NOMO-1 treated with dmso at 0.1 percent for 144 hours (cell line): ENCODE measurements at regions not wholly inside any gene's neighbourhood (a gene's known extent, or its start where the extent isn't known, plus 50 kb on each side); places are given as distances from the start of the nearest gene placed in this dataset.

Experiments used
- DNase-seq: peaks from one replicate; lab custom pipeline; 2025; ENCODE audit not compliant: unreplicated experiment; lab: John Stamatoyannopoulos, UW

DNA sequence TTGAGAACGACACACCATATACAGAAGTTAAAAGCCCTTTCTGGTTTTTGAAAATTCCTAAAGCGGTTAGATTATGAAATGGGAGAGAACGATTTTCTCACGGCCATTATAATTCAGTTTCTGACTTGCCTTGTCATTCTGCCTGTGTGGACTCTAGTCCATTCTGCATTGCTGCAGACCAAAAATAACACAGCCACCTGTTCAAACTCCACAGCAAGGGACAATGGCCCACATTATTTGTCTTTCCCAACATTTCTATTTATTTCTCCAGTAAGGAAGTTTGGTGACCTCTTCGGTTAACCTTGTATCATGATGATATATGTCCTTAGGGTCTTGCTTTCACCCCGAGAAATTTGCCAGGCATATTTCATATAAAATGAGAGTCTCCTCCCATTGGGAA is 497.7 kb downstream of the BRINP1 start:
- no peak for DNase-seq

DNA sequence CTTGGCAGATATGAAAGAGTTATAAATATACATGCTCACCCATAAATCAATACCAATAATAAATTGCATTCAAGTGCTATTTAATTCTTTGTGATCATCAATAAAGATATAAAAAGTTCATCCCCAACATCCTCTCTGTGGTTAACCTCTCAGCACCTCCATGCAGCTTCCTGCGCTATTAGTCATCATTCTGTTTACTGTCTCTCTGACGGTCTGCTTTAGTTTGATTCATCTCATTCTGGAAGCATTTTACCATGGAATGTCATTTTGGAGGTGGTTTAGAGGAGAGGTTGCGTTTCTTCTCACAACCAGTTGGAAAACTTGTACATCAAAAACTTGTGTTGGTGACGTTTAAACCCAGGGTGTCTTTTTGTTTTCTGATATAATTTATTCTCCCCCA is 486.6 kb downstream of the BRINP1 start:
- DNase-seq: no peak

DNA sequence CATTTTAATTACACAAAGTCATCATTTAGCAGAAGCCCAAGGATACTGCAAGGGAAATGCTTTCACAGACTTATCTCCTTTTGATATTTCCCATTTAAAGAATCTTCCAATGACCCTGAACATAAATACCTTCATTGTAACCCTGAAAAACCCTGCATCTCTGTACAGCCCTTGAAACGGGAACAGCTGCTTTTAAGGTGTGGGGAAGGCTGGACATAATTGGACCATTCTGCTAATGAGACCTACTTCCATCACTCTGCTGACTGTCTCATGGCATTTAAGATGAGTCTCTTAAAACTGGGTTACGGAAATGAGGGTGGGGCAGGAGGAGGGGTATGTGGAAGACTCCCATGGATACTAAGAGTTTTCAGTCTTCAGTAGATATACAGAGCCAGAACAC is 485.8 kb downstream of the BRINP1 start:
- DNase-seq: no peak

DNA sequence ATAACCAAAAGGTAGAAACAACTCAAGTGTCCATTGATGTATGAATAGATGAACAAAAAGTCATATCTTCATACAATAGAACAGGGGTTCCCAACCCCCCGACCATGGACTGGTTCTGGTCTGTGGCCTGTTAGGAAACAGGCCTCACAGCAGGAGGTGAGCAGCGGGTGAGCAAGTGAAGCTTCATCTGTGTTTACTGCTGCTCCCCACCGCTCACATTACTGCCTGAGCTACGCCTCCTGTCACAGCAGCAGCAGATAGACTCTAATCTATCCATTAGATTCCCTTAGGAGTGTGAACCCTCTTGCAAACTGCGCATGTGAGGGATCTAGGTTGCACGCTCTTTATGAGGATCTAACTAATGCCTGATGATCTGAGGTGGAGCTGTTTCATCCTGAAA is 478.0 kb downstream of the BRINP1 start:
- no peak for DNase-seq

DNA sequence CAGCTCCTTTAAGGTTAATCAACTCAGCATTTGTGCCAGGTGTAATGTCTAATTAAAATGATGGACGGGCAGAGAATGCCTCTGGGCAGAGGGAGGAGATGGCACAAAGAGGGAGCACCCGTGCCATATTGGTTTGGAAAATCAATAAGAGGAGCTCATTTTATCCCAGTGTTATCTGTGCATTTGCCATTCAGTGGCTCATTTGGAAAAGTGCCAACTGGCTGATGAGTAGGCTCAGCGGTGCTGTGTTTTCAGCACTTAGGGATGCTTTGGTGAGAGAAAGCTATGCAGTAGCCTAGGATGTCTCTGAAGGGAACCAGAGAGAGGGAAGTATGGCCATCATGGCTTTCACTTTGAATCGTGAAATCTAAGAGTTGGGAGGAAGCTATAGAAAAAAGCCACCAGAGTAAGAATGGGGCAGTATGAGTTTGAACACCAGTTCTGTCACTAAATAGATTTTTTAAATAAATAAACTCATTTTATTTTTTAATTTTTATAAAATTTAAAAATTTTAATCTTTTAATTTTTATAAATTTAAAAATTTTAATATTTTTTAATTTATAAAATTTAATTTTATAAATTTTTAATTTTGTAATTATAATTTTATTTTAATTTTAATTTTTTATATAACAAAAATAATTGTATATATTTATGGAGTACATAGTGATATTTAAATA is 472.8 kb downstream of the BRINP1 start:
- no peak for DNase-seq

DNA sequence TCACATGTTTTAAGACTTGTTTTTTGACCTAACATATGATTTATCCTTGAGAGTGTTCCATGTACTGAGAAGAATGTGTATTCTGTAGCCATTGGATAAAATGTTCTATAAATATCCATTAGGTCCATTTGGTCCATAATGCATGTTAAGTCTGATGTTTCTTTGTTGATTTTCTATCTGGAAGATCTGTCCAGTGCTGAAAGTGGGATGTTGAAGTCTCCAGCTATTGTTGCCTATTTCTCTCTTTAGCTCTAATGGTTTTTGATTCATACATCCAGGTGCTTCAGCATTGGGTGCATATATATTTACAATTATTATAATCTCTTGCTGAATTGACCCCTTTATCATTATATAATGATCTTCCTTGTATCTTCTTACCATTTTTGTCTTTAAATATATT is 451.1 kb downstream of the BRINP1 start:
- DNase-seq: no peak

DNA sequence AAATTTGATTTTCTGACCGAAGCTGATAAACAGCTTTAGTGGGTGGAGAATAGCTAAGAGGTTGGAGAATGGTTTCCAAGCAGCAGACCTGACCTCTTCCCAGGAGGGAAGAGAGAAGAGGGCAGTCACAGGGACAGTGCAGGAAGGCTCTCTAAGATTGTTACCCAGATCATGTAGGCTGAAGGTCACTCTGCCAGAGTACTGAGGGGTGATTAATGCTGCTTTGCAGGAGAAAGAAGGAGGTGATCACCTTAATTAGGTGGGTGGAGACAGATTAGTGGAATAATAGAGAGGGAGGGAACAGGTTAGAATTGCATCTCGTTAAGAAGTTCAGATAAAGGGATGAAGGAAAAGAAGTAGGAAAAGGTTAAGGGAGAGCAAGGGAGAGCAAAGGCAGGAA is 440.5 kb downstream of the BRINP1 start:
- no peak for DNase-seq

DNA sequence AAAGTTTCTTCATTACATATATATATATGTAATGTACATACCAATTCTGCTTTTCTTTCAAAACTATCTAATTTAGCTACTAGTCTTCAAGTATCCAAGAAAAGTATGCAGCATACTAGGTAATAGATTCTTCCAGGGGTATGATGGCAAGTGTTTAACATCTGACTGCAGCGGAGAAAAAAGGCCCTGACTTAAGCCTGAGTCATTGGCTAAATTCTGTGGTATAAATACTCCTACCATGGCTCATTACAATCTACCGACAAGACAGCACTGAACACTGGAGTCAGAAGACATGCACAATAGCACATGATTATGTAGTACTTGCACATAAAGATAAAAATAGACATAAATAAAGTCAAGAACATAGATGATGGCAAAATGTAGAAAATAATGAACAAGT is 439.9 kb downstream of the BRINP1 start:
- no peak for DNase-seq

DNA sequence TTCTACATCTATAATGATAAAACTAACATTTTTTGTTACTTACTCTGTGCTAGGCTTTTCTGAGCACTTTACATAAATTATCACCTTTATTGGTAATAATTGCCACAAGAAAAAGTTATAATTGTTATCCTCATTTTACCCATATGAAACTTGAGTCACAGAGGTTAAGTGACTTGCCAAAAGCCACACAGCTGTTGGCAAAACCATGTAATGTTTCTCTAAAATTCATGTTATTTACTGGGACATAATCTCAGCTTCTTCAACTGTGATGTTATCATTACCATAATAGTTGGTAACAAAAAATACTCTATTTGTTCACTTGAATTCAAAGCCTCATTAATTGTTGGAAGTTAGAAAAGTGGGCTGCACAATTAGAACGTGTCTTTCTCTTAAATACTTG is 437.3 kb downstream of the BRINP1 start:
- DNase-seq: no peak

DNA sequence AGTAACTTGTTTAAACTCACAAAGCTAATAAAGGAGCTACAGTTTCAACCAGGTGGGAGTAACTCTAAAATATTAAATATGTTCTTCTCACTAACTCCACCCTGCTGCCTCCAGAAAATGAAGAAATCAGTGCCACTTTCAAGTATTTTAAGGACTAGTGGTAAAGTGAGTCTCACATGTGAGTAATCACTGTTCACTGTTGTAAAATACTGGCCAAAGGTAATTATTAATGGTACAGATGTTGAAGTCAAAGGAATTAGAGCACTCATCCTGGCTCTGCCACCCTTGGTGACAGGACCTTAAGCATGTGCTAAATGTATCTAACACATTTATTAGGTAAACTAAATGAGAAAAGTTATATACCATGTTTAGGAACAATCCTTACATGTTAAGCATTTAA is 430.7 kb downstream of the BRINP1 start:
- DNase-seq: no peak

DNA sequence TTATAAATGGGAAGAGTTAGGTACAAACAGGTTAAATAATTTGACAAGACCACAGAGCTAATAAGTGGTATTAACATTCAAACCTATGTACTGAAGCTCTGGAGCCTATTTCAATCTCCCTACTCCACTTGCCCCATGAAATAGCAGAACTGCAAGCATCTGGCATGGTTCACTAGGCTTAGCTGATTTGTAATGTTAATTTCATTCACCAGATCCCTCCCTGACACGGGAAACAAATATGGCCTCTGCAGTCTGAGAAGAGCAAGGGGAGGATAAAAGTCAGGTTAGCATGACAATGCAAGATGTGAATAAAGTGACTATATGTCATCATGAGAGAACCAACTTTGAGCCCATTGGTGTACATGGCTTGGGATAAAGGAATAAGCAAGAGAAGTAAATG is 428.8 kb downstream of the BRINP1 start:
- no peak for DNase-seq

DNA sequence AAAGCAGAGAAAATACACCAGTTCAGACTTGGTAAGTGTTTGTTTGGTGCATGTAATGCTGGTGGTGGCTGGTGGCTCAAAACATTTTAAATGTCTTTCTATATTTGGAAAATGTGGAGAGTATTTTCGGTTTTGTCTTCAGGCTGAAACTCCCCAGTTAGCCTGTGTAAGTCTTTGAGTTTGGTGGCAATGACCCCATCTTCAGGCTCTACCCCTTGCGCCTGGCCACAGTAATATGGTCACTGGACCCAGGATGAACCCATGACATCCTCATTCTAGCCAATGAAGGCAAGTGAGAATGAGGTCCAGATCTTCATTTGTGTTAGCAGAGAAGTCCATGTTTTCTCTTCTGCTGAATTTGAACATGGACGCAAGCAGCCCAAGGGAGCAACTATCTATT is 422.6 kb downstream of the BRINP1 start:
- DNase-seq: no peak

DNA sequence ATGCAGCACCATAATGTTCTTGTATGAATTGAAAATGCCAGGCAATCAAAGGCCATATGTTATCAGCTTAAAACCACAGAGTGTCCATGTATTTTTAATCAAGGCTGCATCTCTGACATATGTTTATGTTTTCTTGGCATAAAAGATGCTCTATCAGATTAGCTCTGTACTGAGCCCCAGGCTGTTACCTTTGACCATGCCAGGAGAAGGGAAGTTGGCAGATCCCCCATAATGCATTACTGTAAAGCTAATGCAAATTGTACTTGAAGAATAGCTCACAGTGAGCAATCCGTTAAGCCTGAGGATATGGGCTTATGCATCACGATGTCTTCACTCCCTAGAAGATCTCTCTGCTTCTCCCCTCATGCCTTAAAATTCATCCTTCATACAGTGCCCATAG is 414.4 kb downstream of the BRINP1 start:
- no peak for DNase-seq

DNA sequence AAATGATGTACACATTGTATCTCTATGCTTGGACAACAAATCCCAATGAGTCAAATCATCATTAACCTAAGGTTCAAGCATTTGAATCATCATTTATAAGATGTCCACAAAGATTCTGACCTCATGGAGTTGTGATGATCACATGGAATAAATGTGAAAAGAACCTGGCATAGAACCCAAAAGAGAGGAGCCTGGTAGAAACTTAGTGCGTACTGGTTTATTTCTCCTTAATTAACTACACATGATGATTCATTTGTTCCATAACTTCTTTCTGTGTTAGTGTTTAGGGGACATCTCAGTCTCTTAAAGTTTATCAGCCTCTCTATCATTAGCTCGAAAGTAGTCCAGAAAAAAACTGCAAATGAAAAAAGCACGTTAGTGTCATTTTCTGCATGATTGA is 411.6 kb downstream of the BRINP1 start:
- no peak for DNase-seq

DNA sequence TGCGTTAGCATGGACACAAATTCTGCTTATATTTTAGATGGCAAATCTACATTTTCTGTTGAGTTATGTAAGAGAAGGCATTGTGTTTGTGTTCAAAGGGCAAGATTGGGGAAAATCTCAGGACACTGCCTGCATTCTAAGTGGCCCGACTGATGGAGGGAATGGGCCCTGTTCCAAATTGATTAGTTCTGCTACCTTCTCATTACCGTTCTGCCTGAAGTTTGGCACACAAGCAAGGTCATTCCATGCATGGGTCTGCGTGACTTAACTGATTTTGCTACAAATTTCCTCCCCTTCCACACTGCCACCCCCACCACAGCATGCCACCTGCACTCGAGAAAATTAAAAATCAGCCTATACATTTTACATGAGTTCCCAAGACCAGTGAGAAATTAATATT is 409.9 kb downstream of the BRINP1 start:
- DNase-seq: no peak

DNA sequence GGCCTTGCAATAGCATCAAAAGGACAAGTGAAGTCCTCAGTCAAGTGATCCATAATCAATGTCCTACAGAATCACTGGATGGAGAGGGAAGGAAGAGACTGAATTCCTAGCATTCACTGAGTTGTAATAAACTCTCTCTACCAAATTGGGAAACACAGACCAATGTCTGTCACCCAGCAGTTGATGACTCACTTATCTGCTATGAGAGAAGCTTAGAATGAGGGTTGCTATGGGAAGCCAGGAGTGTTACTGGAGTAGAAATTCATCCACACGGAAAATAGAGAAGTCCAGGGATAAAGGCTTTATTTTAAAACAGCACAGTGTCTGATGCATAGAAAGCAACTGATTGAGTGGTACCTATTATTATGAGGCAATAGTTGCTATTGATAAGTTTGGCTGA is 407.4 kb downstream of the BRINP1 start:
- no peak for DNase-seq

DNA sequence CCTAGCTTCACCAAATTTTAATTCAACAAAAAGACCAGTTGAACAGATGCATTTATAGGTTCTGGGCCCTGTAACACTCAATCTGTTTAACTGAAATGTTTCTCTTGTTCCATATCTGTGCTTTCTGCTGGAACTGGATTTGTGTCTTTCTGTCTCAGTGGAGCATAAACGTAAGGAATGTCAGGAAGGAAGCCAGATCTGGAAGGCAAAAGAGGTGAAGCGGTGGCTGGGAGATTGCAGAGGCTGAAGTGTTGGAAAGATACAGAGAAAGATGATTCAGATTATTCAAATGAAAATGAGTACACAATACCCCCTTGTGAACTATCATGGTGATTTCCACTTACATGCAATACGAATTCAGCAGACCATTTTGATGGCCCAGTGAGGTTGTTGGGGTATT is 406.8 kb downstream of the BRINP1 start:
- no peak for DNase-seq

DNA sequence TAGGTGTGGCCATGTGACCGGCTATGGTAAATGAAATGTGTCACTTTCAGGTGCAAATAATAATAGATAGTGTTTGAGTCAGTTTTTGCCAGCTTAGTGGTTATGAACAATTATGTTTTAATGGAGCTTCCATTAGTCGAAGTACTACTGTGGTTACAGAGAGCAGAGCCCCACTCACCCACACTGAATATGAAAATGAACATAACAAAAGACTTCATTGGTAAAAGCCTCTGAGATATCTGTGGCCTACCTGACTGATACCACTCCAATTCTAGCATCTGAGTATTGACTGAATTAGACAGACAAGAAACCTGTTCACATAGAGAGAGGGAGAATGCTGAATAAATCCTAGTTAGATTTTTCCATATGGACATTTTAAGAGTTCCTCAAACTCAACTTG is 405.6 kb downstream of the BRINP1 start:
- no peak for DNase-seq

DNA sequence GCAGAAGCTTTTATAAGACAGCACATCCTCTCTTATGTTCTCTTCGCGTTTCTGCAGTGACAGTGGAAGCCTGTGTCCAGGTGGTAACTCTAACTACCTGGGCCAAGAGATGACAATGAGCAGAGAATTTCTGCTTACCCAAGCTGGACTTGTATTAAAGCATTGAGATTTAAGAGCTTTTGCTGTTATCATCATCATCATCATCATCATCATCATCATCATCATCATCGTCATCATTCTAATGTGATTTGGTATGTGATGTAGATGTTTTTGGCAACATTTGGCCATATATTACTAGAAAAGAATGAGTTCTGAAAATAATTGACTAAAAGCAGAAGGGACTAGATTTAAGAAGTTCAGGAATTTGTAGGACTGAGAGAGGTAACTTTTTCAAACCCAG is 401.3 kb downstream of the BRINP1 start:
- DNase-seq: no peak

DNA sequence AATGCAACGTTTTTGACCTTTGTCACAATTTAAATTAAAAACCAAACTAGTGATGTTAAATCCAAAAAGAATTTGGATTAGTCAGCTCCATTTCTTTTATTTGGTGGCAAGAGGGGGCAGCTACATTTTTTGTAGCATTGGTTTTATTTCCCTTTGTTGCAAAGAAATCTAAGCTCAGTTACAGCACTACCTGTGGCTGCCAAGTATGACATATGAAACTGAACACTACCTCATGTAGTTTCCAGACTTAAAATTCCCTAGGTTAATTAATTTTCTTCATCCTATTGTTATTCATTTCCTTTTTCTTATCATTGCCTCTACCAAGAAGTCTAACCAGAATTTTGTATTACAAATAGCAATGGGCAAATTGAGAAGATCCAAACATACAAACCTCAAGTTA is 393.5 kb downstream of the BRINP1 start:
- DNase-seq: no peak

DNA sequence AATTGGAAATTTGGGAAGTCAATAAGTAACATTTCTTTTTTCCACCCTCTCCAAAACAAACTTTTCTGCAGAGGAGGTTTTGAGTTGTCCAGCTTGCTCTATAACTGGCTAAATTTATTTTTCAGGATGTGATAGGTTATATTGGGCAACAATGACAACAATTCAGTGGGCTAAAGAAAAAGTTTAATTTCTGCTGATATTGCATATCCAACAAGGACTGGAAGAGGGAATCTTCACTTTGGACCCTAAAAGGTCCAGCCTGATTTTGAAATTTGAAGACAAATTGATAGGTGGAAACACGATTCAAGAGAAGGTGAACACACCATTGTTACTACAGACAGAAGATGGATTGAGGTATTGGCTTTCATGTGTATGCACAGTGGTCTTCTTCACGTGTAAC is 393.1 kb downstream of the BRINP1 start:
- DNase-seq: no peak

DNA sequence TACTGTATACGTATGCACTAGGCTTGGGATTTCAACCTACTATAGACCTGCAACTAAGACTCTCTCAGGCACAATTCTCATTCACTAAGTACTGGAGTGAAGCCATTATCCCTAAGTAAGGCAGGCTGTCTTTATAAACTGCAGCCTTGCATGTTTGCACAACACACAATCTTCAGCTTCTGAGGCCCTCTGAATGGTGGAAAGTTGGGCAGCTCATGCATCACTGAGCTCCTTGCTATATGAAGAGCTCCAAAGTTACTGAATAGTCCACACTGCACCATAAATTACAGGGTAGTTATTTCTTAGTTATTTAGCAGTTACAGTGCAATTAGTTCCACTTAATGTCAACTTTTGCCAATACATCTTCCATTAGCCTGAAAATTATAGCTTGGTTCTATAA is 384.6 kb downstream of the BRINP1 start:
- DNase-seq: no peak

DNA sequence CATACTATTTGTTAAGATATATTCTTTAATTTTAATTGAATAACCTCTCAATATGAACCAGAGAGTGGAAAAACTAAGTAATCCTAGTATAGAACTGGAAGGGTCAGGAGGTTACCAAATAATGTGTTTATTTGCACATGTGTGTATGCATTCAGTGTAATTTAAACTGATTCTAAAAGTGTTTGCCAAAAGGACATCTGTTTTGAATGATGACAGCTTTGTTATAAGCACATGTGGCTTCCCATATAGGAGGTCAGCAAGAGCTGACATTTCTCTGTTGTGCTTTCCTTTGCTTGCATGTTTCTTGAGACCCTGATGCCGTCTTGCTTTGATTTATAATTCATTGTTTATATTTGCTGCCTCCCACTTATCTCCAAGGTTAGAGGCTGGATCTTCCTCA is 383.4 kb downstream of the BRINP1 start:
- no peak for DNase-seq

DNA sequence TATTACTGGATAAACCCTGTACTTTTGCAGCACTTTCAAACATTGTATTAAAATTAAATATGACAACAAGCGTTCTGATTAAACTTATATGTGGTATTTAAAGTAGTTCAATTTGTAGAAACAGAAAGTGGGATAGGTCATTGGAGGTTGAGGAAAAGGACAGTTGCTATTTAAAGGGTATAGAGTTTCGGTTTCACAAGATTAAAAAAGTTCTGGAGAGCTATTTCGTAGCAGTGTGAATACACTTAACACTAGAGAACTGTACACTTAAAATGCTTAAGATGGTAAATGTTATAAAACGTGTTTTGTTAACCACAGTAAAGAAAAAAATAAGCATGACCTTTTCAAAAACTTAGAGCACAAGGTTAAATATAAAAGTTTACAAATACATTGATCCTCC is 382.1 kb downstream of the BRINP1 start:
- no peak for DNase-seq
